Right ventricle myocardium superior (tissue), 1 donor: ENCODE measurements at regions not wholly inside any gene's neighbourhood (a gene's known extent, or its start where the extent isn't known, plus 50 kb on each side); places are given as distances from the start of the nearest gene placed in this dataset.

Experiments used
- ATAC-seq: fragments of 200-7000 bp; cut with Tn5 transposase; one replicate; pipeline ENCODE4 v1.9.1; 2020; ENCODE audit warnings: mild to moderate bottlenecking; ENCODE audit not compliant: poor library complexity
- DNase-seq: peaks from one replicate; pipeline ENCODE4 v3.0.0-alpha.2; 2020
- intact Hi-C: fragments of 100-400 bp; cut with DNase I; formaldehyde crosslinking; loops from one replicate; pipeline ENCODE4 v1.11.2; 2022
- donor health status: DM: no; HTN: yes; CAD: no; lungs with severe emphysema.

- no peak for ATAC-seq
- intact Hi-C loops = no loop called here
- no peak for DNase-seq
These were observed 51.2 kb upstream of the PJA1 start for GRCh38 chrX:69216446-69216845.

- intact Hi-C loops = no loop called here
- ATAC-seq = no peak
These were observed 50.1 kb upstream of the PJA1 start for GRCh38 chrX:69215161-69215875.

More at GRCh38 chrX:69215161-69215875, 50.1 kb upstream of the PJA1 start:
- no peak for DNase-seq
